Osteoblast (primary cell): ENCODE measurements at regions not wholly inside any gene's neighbourhood (a gene's known extent, or its start where the extent isn't known, plus 50 kb on each side); places are given as distances from the start of the nearest gene placed in this dataset.

Experiments used
- DNase-seq: peaks from one replicate; pipeline ENCODE4 v3.0.0; 2011; ENCODE audit warnings: low spot score, mixed read lengths; ENCODE audit not compliant: insufficient read length; ENCODE audit errors: missing footprints
- H2AFZ ChIP-seq: 2 replicates; pipeline ENCODE4 v1.6.0; 2011; ENCODE audit warnings: mild to moderate bottlenecking, low read length
- H3K27ac ChIP-seq: 2 replicates; pipeline ENCODE4 v1.5.1; 2011; ENCODE audit warnings: mild to moderate bottlenecking, low read depth, low read length, moderate library complexity
- H3K27me3 ChIP-seq: 2 replicates; pipeline ENCODE4 v1.6.0; 2012; ENCODE audit warnings: mild to moderate bottlenecking, control low read depth, inconsistent platforms, low read length, moderate library complexity; ENCODE audit not compliant: insufficient read depth
- H3K36me3 ChIP-seq: 2 replicates; pipeline ENCODE4 v1.5.1; 2011; ENCODE audit warnings: mild to moderate bottlenecking, low read length, control low read depth, moderate library complexity; ENCODE audit not compliant: insufficient read depth
- H3K4me1 ChIP-seq: 2 replicates; pipeline ENCODE4 v1.5.1; 2011; ENCODE audit warnings: mild to moderate bottlenecking, low read length, control low read depth, moderate library complexity; ENCODE audit not compliant: insufficient read depth
- H3K4me2 ChIP-seq: 2 replicates; pipeline ENCODE4 v1.6.0; 2011; ENCODE audit warnings: mild to moderate bottlenecking, low read length; ENCODE audit not compliant: insufficient read depth
- H3K4me3 ChIP-seq: fragments of 200-600 bp; sonication (generic); 3 replicates; pipeline ENCODE4 v1.5.1; 2012; ENCODE audit warnings: mild to moderate bottlenecking, low read length, inconsistent platforms; ENCODE audit not compliant: insufficient read depth
- H3K79me2 ChIP-seq: 2 replicates; pipeline ENCODE4 v1.6.0; 2012; ENCODE audit warnings: mild to moderate bottlenecking, low read length, control low read depth, inconsistent platforms; ENCODE audit not compliant: insufficient read depth
- H3K9me3 ChIP-seq: 2 replicates; pipeline ENCODE4 v1.5.1; 2011; ENCODE audit warnings: low read depth, low read length, control low read depth
- H4K20me1 ChIP-seq: 2 replicates; pipeline ENCODE4 v1.6.0; 2012; ENCODE audit warnings: mild to moderate bottlenecking, low read length, control low read depth; ENCODE audit not compliant: insufficient read depth
- TF ChIP-seq, protein P1 (sequence below): IDR thresholded peaks from 2 replicates; pipeline ENCODE4 v1.5.1; 2011; ENCODE audit warnings: mild to moderate bottlenecking, low read depth, low read length, moderate library complexity; ENCODE audit errors: extremely low read depth

DNA sequence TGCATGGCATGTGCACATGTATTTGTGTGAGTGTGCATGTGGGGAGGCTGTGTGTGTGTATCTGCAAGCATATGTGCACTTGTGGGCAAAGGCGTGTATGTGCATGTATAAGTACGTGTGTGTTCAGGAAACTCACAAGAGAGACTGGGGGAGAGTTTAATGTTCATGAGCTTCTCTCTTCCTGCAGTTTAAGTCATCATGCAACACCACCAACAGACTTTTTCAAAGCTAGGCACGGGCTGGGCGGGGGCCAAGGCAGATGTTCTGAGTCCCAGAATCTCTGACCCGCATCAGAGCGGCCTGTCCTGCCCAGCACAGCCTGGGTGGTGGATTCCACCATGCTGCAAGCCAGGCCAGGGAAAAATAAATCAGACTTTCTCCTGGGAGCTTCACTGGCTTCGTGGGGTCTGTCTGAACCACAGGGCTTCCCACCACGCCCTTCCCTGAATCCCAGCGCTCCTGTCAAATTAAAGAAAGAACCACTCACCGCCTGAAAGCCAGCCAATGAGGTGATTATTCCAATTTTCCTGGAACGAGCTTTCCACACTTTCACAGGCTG lies 75.7 kb downstream of the PITPNM2 start:
- Histone ChIP-seq H3K4me2 (no peak overlapping the region), H2AFZ (no peak overlapping the region), H3K4me3 (no peak overlapping the region), H4K20me1 (peaks cover 67% of the 10 kb centered on the region), H3K36me3 (no peaks in the 10 kb centered on the region), H3K9me3 (no peaks in the 10 kb centered on the region), H3K27ac (no peak overlapping the region), H3K27me3 (no peaks in the 10 kb centered on the region), H3K79me2 (peaks cover 4% of the 10 kb centered on the region), H3K4me1 (peaks cover 4% of the 10 kb centered on the region)
- TF ChIP-seq, protein P1, sequence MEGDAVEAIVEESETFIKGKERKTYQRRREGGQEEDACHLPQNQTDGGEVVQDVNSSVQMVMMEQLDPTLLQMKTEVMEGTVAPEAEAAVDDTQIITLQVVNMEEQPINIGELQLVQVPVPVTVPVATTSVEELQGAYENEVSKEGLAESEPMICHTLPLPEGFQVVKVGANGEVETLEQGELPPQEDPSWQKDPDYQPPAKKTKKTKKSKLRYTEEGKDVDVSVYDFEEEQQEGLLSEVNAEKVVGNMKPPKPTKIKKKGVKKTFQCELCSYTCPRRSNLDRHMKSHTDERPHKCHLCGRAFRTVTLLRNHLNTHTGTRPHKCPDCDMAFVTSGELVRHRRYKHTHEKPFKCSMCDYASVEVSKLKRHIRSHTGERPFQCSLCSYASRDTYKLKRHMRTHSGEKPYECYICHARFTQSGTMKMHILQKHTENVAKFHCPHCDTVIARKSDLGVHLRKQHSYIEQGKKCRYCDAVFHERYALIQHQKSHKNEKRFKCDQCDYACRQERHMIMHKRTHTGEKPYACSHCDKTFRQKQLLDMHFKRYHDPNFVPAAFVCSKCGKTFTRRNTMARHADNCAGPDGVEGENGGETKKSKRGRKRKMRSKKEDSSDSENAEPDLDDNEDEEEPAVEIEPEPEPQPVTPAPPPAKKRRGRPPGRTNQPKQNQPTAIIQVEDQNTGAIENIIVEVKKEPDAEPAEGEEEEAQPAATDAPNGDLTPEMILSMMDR = no peak
- peak; percentile 65 for DNase-seq

DNA sequence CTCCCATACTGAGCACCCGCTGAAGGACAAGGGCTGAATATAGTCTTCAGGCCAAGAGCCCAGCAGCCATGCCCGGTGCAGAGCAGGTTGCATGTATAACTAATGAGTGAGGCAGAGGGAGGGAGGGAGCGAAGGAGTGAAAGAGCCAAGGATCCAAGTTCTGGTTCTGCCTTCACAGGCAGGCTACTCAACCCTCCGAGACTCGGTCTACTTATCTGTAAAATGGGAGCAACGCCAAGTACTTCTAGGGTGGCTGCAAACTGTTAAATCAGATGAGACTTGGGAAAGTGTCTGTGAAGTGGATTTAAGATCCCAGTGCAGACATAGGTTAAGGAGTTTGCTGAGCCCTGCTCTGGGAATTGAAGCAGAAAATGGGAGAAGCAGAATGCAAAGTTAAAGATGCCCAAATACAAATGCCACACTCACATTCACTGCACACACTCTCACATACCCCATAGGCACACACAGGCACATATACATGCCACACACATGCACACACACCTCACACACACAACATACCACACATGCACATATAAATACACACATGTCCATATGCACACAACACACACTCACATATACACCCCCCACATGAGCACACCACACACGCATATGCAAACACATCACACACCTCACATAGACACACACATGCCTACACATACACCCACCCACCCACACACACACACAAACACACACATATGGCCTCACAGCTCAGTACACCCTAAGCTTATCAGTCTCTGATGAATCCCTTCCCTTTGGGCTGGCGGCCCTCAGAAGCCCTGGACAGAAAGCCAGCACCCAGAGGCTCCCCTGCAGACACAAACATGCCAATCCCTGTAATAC lies 76.7 kb downstream of the PITPNM2 start:
- Histone ChIP-seq H3K36me3 (no peaks in the 10 kb centered on the region), H4K20me1 (peaks cover 74% of the 10 kb centered on the region), H3K27ac (no peak overlapping the region), H2AFZ (no peak overlapping the region), H3K27me3 (no peaks in the 10 kb centered on the region), H3K79me2 (peaks cover 4% of the 10 kb centered on the region), H3K4me1 (peaks cover 4% of the 10 kb centered on the region), H3K9me3 (no peaks in the 10 kb centered on the region), H3K4me3 (no peak overlapping the region), H3K4me2 (no peak overlapping the region)
- TF ChIP-seq, protein P1 = no peak
- no peak for DNase-seq

DNA sequence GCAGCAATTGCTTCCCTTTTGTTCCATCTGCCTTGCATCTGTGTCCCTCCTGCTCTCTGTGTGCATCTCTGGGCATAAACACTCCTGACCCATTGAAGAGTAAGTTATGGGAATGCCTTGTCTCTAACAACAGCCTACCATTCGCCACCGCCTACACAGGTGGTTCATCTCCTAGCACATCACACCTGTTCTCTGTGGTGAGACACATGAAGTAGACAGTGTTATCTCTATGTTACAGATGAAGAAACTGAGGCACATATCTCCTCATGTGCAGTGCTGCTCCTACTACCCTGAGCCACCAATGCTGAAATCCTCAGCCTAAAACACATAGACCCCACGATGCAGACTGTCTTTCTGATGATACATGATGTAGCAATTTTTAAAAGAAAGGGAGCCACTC lies 77.6 kb downstream of the PITPNM2 start:
- peak; percentile 80 for DNase-seq
- H4K20me1 ChIP-seq = peaks cover 73% of the 10 kb centered on the region
- no peaks in the 10 kb centered on the region for H3K9me3 ChIP-seq

DNA sequence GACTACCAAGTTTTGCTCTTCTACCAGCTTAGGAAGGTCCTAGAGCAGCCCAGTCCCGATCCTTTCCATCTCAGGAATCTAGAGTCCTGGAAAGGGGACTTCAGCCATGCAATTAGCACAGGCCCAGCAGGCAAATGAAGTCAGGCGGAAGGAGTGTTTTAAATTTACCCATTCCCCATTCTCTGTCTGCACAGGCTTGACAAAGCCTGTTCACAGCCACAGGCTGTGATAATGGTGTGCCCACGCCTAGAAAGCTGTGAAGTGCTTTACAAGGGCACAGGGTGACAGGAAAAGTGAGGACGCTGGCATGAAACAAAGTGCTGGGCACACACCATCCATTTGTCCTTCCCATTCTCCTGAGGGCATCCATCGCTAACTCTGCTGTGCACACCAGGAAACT lies 79.0 kb downstream of the PITPNM2 start:
- DNase-seq = no peak
- Histone ChIP-seq H3K36me3 (no peaks in the 10 kb centered on the region), H3K4me3 (no peak overlapping the region), H3K79me2 (peaks cover 4% of the 10 kb centered on the region), H3K4me2 (no peak overlapping the region), H3K9me3 (no peaks in the 10 kb centered on the region), H3K4me1 (peaks cover 4% of the 10 kb centered on the region), H3K27me3 (no peaks in the 10 kb centered on the region), H3K27ac (no peak overlapping the region), H2AFZ (no peak overlapping the region), H4K20me1 (peaks cover 69% of the 10 kb centered on the region)
- TF ChIP-seq, protein P1 = no peak

More for the DNA sequence above, 77.6 kb downstream of the PITPNM2 start:
- Histone ChIP-seq H2AFZ (no peak overlapping the region), H3K36me3 (no peaks in the 10 kb centered on the region), H3K27ac (no peak overlapping the region), H3K4me2 (no peak overlapping the region), H3K79me2 (peaks cover 4% of the 10 kb centered on the region), H3K4me3 (no peak overlapping the region), H3K4me1 (peaks cover 4% of the 10 kb centered on the region), H3K27me3 (no peaks in the 10 kb centered on the region)
- TF ChIP-seq, protein P1 = no peak
